GM12878 (cell line): ENCODE measurements at regions not wholly inside any gene's neighbourhood (a gene's known extent, or its start where the extent isn't known, plus 50 kb on each side); places are given as distances from the start of the nearest gene placed in this dataset.

ENCODE experiments used
- CTCF ChIP-seq, 3 experiments: IDR thresholded peaks in 2 of 3; conservative IDR thresholded peaks in 1 of 3; 2 replicates each; pipeline ENCODE4 v1.5.1; 2011; ENCODE audit warnings: low read depth in 3 of 3, low read length in 3 of 3, mild to moderate bottlenecking in 3 of 3, control low read depth in 2 of 3, moderate library complexity in 2 of 3, inconsistent platforms in 1 of 3, mixed read lengths in 1 of 3; ENCODE audit not compliant: control insufficient read depth in 2 of 3, insufficient read depth in 1 of 3; ENCODE audit errors: extremely low read depth in 1 of 3
- EZH2 ChIP-seq: IDR thresholded peaks from 2 replicates; pipeline ENCODE4 v1.6.1; 2012; ENCODE audit warnings: low read depth, mild to moderate bottlenecking, control low read depth, inconsistent platforms, low read length, borderline replicate concordance; ENCODE audit not compliant: control insufficient read depth
- KDM1A ChIP-seq: fragments of 200-600 bp; sonication (generic); IDR thresholded peaks from 2 replicates; pipeline ENCODE4 v1.6.1; 2016; ENCODE audit warnings: borderline replicate concordance
- MEF2A ChIP-seq: IDR thresholded peaks from 2 replicates; pipeline ENCODE4 v1.6.1; 2011; ENCODE audit warnings: low read depth, mild to moderate bottlenecking, low read length, moderate library complexity; ENCODE audit not compliant: insufficient read depth
- MTA2 ChIP-seq: fragments of 450-650 bp; IDR thresholded peaks from 2 replicates; pipeline ENCODE4 v1.6.1; 2016; ENCODE audit warnings: low read depth, mild to moderate bottlenecking, moderate library complexity
- POLR2AphosphoS2 ChIP-seq: IDR thresholded peaks from 2 replicates; pipeline ENCODE4 v1.6.1; 2011; ENCODE audit warnings: low read depth, mild to moderate bottlenecking, low read length, improper control_type of control experiment, moderate library complexity
- TARDBP ChIP-seq: IDR thresholded peaks from 2 replicates; pipeline ENCODE4 v1.6.1; 2016; ENCODE audit warnings: borderline replicate concordance
- TCF12 ChIP-seq: IDR thresholded peaks from 2 replicates; pipeline ENCODE4 v1.6.1; 2011; ENCODE audit warnings: low read depth, mild to moderate bottlenecking, low read length
- TCF3 ChIP-seq: IDR thresholded peaks from 2 replicates; pipeline ENCODE4 v1.6.1; 2012; ENCODE audit warnings: low read depth, mild to moderate bottlenecking, low read length, borderline replicate concordance; ENCODE audit not compliant: insufficient read depth
- USF1 ChIP-seq: IDR thresholded peaks from 2 replicates; pipeline ENCODE4 v1.6.1; 2011; ENCODE audit warnings: borderline replicate concordance, low read depth, mild to moderate bottlenecking, moderate library complexity, mixed read lengths, low read length; ENCODE audit not compliant: insufficient read depth; ENCODE audit errors: extremely low read length
- ZNF274 ChIP-seq: IDR thresholded peaks from one replicate; pipeline ENCODE4 v1.8.0; 2011; ENCODE audit not compliant: insufficient read length, insufficient read depth
- ZNF622 ChIP-seq: fragments of 450-650 bp; IDR thresholded peaks from 2 replicates; pipeline ENCODE4 v1.6.1; 2017; ENCODE audit warnings: mild to moderate bottlenecking, inconsistent platforms

- TF ChIP-seq KDM1A, result no peak
- no peak for TF ChIP-seq CTCF (IDR thresholded peaks at IDR 0.05 in 2 of 3, conservative IDR thresholded peaks at IDR 0.05 in 1 of 3; ENCODE audit: control insufficient read depth in 2 of 3, extremely low read depth in 1 of 3, insufficient read depth in 1 of 3, low read depth in 3 of 3, low read length in 3 of 3)
- no peak for TF ChIP-seq ZNF274
- TF ChIP-seq MEF2A, result no peak
- TF ChIP-seq USF1, result no peak
- TF ChIP-seq POLR2AphosphoS2, result no peak
- TF ChIP-seq EZH2, result no peak
- TF ChIP-seq MTA2, result no peak
- no peak for TF ChIP-seq ZNF622
- TF ChIP-seq TCF12, result no peak
- no peak for TF ChIP-seq TARDBP
- TF ChIP-seq TCF3, result no peak
Measured at GRCh38 chr10:53748319-53748718, 975.7 kb upstream of the MBL2 start.
